ENCODE measurements at regions not wholly inside any gene's neighbourhood (a gene's known extent, or its start where the extent isn't known, plus 50 kb on each side); places are given as distances from the start of the nearest gene placed in this dataset.
"Not testable (repeated sequence)": the region's sequence is repeated elsewhere in the genome, so short reads cannot be mapped to it uniquely, and the experiment has no call there.

DNA sequence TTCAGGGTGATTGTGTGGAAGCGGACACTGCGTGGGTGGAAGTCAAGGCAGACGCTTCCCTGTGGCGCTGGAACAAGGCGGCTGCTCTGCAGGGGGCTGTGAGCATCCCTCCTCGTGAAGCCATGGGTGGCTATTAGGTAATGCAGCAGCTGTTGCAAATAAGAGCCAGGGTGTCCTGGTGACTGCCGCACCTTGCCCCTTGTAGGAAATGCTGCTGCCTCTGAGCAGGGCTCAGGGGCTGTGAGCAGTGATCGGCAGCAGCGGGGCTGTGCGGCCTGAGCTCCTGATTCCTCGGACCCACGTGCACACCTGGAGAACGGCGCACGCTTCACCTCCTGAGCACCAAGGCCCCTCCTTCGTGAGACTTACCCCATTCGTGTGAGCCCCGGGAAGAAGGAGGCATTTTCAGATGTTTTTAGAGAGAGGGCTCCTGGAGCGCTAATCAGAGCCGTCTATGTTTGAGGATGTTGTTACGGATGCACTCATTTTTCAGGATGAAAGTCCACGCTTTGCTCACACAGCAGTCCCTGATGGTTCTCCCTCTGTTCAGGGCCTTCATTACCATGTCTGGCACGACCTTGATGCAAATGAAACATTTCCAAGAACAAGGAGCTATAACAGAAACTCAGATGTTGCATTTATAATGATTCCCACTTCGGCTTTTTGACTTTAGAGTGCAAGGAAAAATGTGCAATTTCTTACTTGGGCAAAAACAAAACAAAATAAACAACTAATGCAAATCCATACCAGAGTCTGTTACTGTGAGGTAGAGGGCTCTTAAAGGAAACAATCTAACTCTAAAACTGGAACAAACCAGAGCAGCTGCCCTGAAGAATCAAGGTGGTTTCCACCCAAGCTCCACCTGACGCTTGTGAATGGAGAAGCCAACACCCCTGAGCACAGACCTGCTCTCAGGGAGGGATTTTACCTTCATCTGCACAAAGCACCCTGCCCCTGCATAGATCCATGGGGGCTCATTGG, 936.1 kb downstream of the SPATA31A7 start:
- intact Hi-C loops (cut with DNase I, micrococcal nuclease); ATAC-seq; DNase-seq: not testable (repeated sequence)

DNA sequence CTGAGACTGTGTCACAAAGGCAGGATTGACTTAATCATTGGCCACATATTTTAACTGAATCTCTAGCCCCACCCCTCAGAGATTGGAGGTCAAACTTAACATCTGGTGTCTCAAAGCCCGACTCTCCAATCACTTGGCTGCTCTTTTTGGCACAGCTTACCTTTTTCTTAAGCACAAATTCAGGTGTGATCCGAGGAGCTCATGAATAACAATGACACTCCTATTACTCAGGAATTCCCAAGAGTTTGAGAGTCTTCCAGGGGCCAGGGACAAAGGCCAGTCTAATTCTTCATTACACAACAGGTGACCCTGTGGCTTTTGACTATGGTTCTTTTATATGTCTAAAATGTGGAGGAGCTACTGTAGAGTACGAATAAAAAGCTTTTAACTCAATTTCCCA, 945.2 kb downstream of the SPATA31A7 start:
- DNase-seq; intact Hi-C loops (cut with DNase I, micrococcal nuclease); ATAC-seq: not testable (repeated sequence)

DNA sequence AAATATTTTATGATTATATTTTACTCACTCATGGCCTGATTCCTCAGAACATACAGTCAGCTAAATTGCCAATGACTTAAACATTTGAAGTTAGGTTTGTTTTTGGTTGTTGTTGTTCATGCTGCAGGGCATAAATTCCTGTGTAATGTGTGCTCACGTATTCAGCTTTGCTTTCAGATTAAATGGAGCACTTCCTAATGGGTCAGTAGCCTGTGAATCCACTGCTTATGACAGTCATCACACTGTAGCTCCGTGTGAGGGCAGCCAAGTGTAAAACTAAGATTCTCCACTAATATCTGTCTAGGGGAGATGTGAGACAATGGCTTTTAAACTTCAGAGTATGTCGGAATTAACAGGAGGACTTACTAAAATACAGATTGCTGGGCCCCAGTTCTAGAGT, 955.8 kb downstream of the SPATA31A7 start:
- DNase-seq; ATAC-seq; intact Hi-C loops (cut with DNase I, micrococcal nuclease): not testable (repeated sequence)
